ENCODE measurements at regions not wholly inside any gene's neighbourhood (a gene's known extent, or its start where the extent isn't known, plus 50 kb on each side); places are given as distances from the start of the nearest gene placed in this dataset.

DNA sequence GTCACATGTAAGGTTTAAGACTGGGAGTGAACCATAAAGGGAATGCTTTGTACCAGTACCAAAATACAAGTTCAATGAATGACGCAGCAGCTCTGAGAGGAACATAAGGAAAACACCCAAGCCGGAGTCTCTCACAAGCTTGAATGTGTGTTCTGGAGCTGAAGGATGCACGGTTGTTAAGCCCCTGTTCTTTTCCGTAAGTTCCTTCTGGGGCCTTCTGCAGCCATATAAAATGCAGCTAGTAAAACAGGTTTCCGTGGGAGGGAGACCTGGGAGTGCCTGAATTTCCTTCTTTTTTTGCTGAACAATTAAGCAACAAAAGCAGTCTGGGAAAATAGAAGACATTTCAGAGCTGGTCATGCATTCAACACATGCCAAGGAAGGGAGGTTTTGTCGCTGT, 73.2 kb upstream of the JAG1 start:
- TF ChIP-seq, protein P1, sequence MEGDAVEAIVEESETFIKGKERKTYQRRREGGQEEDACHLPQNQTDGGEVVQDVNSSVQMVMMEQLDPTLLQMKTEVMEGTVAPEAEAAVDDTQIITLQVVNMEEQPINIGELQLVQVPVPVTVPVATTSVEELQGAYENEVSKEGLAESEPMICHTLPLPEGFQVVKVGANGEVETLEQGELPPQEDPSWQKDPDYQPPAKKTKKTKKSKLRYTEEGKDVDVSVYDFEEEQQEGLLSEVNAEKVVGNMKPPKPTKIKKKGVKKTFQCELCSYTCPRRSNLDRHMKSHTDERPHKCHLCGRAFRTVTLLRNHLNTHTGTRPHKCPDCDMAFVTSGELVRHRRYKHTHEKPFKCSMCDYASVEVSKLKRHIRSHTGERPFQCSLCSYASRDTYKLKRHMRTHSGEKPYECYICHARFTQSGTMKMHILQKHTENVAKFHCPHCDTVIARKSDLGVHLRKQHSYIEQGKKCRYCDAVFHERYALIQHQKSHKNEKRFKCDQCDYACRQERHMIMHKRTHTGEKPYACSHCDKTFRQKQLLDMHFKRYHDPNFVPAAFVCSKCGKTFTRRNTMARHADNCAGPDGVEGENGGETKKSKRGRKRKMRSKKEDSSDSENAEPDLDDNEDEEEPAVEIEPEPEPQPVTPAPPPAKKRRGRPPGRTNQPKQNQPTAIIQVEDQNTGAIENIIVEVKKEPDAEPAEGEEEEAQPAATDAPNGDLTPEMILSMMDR (IDR thresholded peaks at IDR 0.05), result no peak
- TF ChIP-seq POLR2AphosphoS5 (IDR thresholded peaks at IDR 0.05; ENCODE audit: low read depth, low read length), result no peak
- TF ChIP-seq REST (IDR thresholded peaks at IDR 0.05; ENCODE audit: insufficient read depth in 1 of 2, low read depth in 2 of 2, low read length in 1 of 2), result no peak
- no peak for TF ChIP-seq SIN3A (IDR thresholded peaks at IDR 0.05; ENCODE audit: borderline replicate concordance, insufficient read depth, low read depth, low read length)

All from Panc1 (cell line).